IPS-20b (cell line): ENCODE measurements at regions not wholly inside any gene's neighbourhood (a gene's known extent, or its start where the extent isn't known, plus 50 kb on each side); places are given as distances from the start of the nearest gene placed in this dataset.

ENCODE experiments used
- H3K27ac ChIP-seq: one replicate; pipeline ENCODE4 v1.5.1; 2013; ENCODE audit warnings: low read length
- H3K27me3 ChIP-seq: 2 replicates; pipeline ENCODE4 v1.6.1; 2013; ENCODE audit warnings: mild to moderate bottlenecking, low read length, inconsistent platforms; ENCODE audit not compliant: insufficient read depth
- H3K36me3 ChIP-seq: 2 replicates; pipeline ENCODE4 v1.6.1; 2013; ENCODE audit warnings: low read depth, mild to moderate bottlenecking, inconsistent platforms, low read length, moderate library complexity; ENCODE audit not compliant: insufficient read depth
- H3K4me1 ChIP-seq: 2 replicates; pipeline ENCODE4 v1.6.1; 2013; ENCODE audit warnings: mild to moderate bottlenecking, control low read depth, inconsistent platforms, low read length, moderate library complexity; ENCODE audit not compliant: insufficient read depth
- H3K4me3 ChIP-seq: 2 replicates; pipeline ENCODE4 v1.5.1; 2013; ENCODE audit warnings: mild to moderate bottlenecking, low read length, inconsistent platforms
- H3K9ac ChIP-seq: 2 replicates; pipeline ENCODE4 v1.6.1; 2013; ENCODE audit warnings: low read depth, mild to moderate bottlenecking, inconsistent platforms, low read length, moderate library complexity
- H3K9me3 ChIP-seq: 2 replicates; pipeline ENCODE4 v1.6.1; 2013; ENCODE audit warnings: mild to moderate bottlenecking, low read depth, low read length, inconsistent platforms; ENCODE audit not compliant: insufficient read depth

- H3K9me3 ChIP-seq, result peaks cover 2% of the 10 kb centered on the region; the same call in 1 of the 2 replicates
- H3K4me1 ChIP-seq, result peaks cover 10% of the 10 kb centered on the region; the same call in 1 of the 2 replicates
- H3K9ac ChIP-seq, result no peak overlapping the region
- H3K27me3 ChIP-seq, result no peaks in the 10 kb centered on the region
- no peaks in the 10 kb centered on the region for H3K36me3 ChIP-seq
- H3K4me3 ChIP-seq, result no peak overlapping the region
- no peak overlapping the region for H3K27ac ChIP-seq
Measured at GRCh38 chr16:65545413-65545956, 423.6 kb upstream of the CDH11 start.

GRCh38 chr16:65543781-65544740 is 422.2 kb upstream of the CDH11 start:
- Histone ChIP-seq H3K9ac (no peak overlapping the region), H3K27ac (no peak overlapping the region), H3K27me3 (no peaks in the 10 kb centered on the region), H3K4me1 (peaks cover 10% of the 10 kb centered on the region; the same call in 1 of the 2 replicates), H3K4me3 (no peak overlapping the region), H3K9me3 (no peaks in the 10 kb centered on the region), H3K36me3 (no peaks in the 10 kb centered on the region)

GRCh38 chr16:65541646-65542045 is 419.8 kb upstream of the CDH11 start:
- Histone ChIP-seq H3K4me3 (no peak overlapping the region), H3K27me3 (no peaks in the 10 kb centered on the region), H3K9ac (no peak overlapping the region), H3K27ac (no peak overlapping the region), H3K9me3 (no peaks in the 10 kb centered on the region), H3K4me1 (no peaks in the 10 kb centered on the region), H3K36me3 (no peaks in the 10 kb centered on the region)

GRCh38 chr16:65540901-65541300 is 419.0 kb upstream of the CDH11 start:
- no peak overlapping the region for H3K9ac ChIP-seq
- H3K27ac ChIP-seq, result no peak overlapping the region
- no peaks in the 10 kb centered on the region for H3K9me3 ChIP-seq
- H3K4me3 ChIP-seq, result no peak overlapping the region
- no peaks in the 10 kb centered on the region for H3K27me3 ChIP-seq
- H3K4me1 ChIP-seq, result no peaks in the 10 kb centered on the region
- H3K36me3 ChIP-seq, result no peaks in the 10 kb centered on the region

- Histone ChIP-seq H3K9ac (no peak overlapping the region), H3K27ac (no peak overlapping the region), H3K9me3 (no peaks in the 10 kb centered on the region), H3K4me3 (no peak overlapping the region), H3K27me3 (no peaks in the 10 kb centered on the region), H3K36me3 (no peaks in the 10 kb centered on the region), H3K4me1 (no peaks in the 10 kb centered on the region)
Measured at GRCh38 chr16:65538976-65539375, 417.1 kb upstream of the CDH11 start.

GRCh38 chr16:65537336-65537735 is 415.5 kb upstream of the CDH11 start:
- Histone ChIP-seq H3K4me1 (no peaks in the 10 kb centered on the region), H3K9ac (no peak overlapping the region), H3K27me3 (no peaks in the 10 kb centered on the region), H3K4me3 (no peak overlapping the region), H3K9me3 (no peaks in the 10 kb centered on the region), H3K36me3 (no peaks in the 10 kb centered on the region), H3K27ac (no peak overlapping the region)

- Histone ChIP-seq H3K27ac (no peak overlapping the region), H3K9ac (no peak overlapping the region), H3K27me3 (no peaks in the 10 kb centered on the region), H3K4me3 (no peak overlapping the region), H3K36me3 (no peaks in the 10 kb centered on the region), H3K4me1 (no peaks in the 10 kb centered on the region), H3K9me3 (no peaks in the 10 kb centered on the region)
Measured at GRCh38 chr16:65534121-65534528, 412.3 kb upstream of the CDH11 start.

GRCh38 chr16:65532846-65533245 is 411.0 kb upstream of the CDH11 start:
- no peaks in the 10 kb centered on the region for H3K4me1 ChIP-seq
- H3K27ac ChIP-seq, result no peak overlapping the region
- H3K9ac ChIP-seq, result no peak overlapping the region
- H3K4me3 ChIP-seq, result no peak overlapping the region
- H3K9me3 ChIP-seq, result no peaks in the 10 kb centered on the region
- no peaks in the 10 kb centered on the region for H3K27me3 ChIP-seq
- H3K36me3 ChIP-seq, result no peaks in the 10 kb centered on the region

GRCh38 chr16:65532258-65532657 is 410.4 kb upstream of the CDH11 start:
- Histone ChIP-seq H3K9me3 (no peaks in the 10 kb centered on the region), H3K27ac (no peak overlapping the region), H3K4me1 (no peaks in the 10 kb centered on the region), H3K9ac (no peak overlapping the region), H3K27me3 (no peaks in the 10 kb centered on the region), H3K36me3 (no peaks in the 10 kb centered on the region), H3K4me3 (no peak overlapping the region)

GRCh38 chr16:65531475-65531874 is 409.6 kb upstream of the CDH11 start:
- Histone ChIP-seq H3K27me3 (no peaks in the 10 kb centered on the region), H3K9me3 (no peaks in the 10 kb centered on the region), H3K4me1 (no peaks in the 10 kb centered on the region), H3K36me3 (no peaks in the 10 kb centered on the region), H3K27ac (no peak overlapping the region), H3K4me3 (no peak overlapping the region), H3K9ac (no peak overlapping the region)

- H3K27me3 ChIP-seq, result no peaks in the 10 kb centered on the region
- no peak overlapping the region for H3K27ac ChIP-seq
- H3K9me3 ChIP-seq, result no peaks in the 10 kb centered on the region
- H3K36me3 ChIP-seq, result no peaks in the 10 kb centered on the region
- no peak overlapping the region for H3K4me3 ChIP-seq
- H3K9ac ChIP-seq, result no peak overlapping the region
- peaks cover 28% of the 10 kb centered on the region for H3K4me1 ChIP-seq
Measured at GRCh38 chr16:65525707-65526106, 403.8 kb upstream of the CDH11 start.

GRCh38 chr16:65524997-65525396 is 403.1 kb upstream of the CDH11 start:
- H3K27ac ChIP-seq, result no peak overlapping the region
- peaks cover 31% of the 10 kb centered on the region for H3K4me1 ChIP-seq
- no peak overlapping the region for H3K9ac ChIP-seq
- no peak overlapping the region for H3K4me3 ChIP-seq
- no peaks in the 10 kb centered on the region for H3K9me3 ChIP-seq
- H3K27me3 ChIP-seq, result no peaks in the 10 kb centered on the region
- H3K36me3 ChIP-seq, result no peaks in the 10 kb centered on the region
